ENCODE measurements at regions not wholly inside any gene's neighbourhood (a gene's known extent, or its start where the extent isn't known, plus 50 kb on each side); places are given as distances from the start of the nearest gene placed in this dataset.

- H3K9me3 ChIP-seq, result peaks cover 0 to 11% (median 8%) of the 10 kb centered on the region in 4 donors
- H3K4me1 ChIP-seq, result no peaks in the 10 kb centered on the region
- ATAC-seq (ENCODE audit: low FRiP score in 2 of 2) (no peak), DNase-seq (no peak)
- TF ChIP-seq POLR2AphosphoS5 (IDR thresholded peaks at IDR 0.05) (no peak), POLR2A (IDR thresholded peaks at IDR 0.05) (no peak), CTCF (IDR thresholded peaks at IDR 0.05) (no peak), EP300 (IDR thresholded peaks at IDR 0.05) (no peak)
- 100% methylated on average over 1 of the region's 1 CpG for WGBS, 2 donors
- H3K27ac ChIP-seq, result no peak overlapping the region
- H3K4me3 ChIP-seq, result no peak overlapping the region
- no peaks in the 10 kb centered on the region for H3K36me3 ChIP-seq
- no peaks in the 10 kb centered on the region for H3K27me3 ChIP-seq
Observed at GRCh38 chr6:14260839-14261238, 143.3 kb downstream of the CD83 start.

GRCh38 chr6:14263881-14264424 lies 146.4 kb downstream of the CD83 start:
- Histone ChIP-seq H3K27me3 (no peaks in the 10 kb centered on the region), H3K4me3 (no peak overlapping the region), H3K27ac (no peak overlapping the region), H3K36me3 (no peaks in the 10 kb centered on the region), H3K4me1 (no peaks in the 10 kb centered on the region), H3K9me3 (peaks cover 0 to 11% (median 8%) of the 10 kb centered on the region in 4 donors)
- WGBS, 2 donors, result 86 to 100% methylated on average over 1 of the region's 1 CpG
- ATAC-seq (ENCODE audit: low FRiP score in 2 of 2) (no peak), DNase-seq (no peak)
- TF ChIP-seq EP300 (IDR thresholded peaks at IDR 0.05) (no peak), POLR2A (IDR thresholded peaks at IDR 0.05) (no peak), POLR2AphosphoS5 (IDR thresholded peaks at IDR 0.05) (no peak), CTCF (IDR thresholded peaks at IDR 0.05) (no peak)

GRCh38 chr6:14265049-14266021 lies 147.8 kb downstream of the CD83 start:
- Histone ChIP-seq H3K4me1 (no peaks in the 10 kb centered on the region), H3K9me3 (peaks cover 0 to 11% (median 8%) of the 10 kb centered on the region in 4 donors), H3K27me3 (no peaks in the 10 kb centered on the region), H3K27ac (no peak overlapping the region), H3K4me3 (no peak overlapping the region), H3K36me3 (no peaks in the 10 kb centered on the region)
- DNase-seq (no peak), ATAC-seq (ENCODE audit: low FRiP score in 2 of 2) (no peak)
- 88% methylated on average over 4 to 5 of the region's 5 CpGs for WGBS, 2 donors
- TF ChIP-seq EP300 (IDR thresholded peaks at IDR 0.05) (no peak), POLR2AphosphoS5 (IDR thresholded peaks at IDR 0.05) (no peak), CTCF (IDR thresholded peaks at IDR 0.05) (no peak), POLR2A (IDR thresholded peaks at IDR 0.05) (no peak)

- 91 to 93% methylated on average over 2 of the region's 2 CpGs for WGBS, 2 donors
- Histone ChIP-seq H3K27ac (no peak overlapping the region), H3K4me3 (no peak overlapping the region), H3K36me3 (no peaks in the 10 kb centered on the region), H3K27me3 (no peaks in the 10 kb centered on the region), H3K9me3 (peaks cover 0 to 11% (median 8%) of the 10 kb centered on the region in 4 donors), H3K4me1 (no peaks in the 10 kb centered on the region)
- TF ChIP-seq CTCF (IDR thresholded peaks at IDR 0.05) (no peak), EP300 (IDR thresholded peaks at IDR 0.05) (no peak), POLR2AphosphoS5 (IDR thresholded peaks at IDR 0.05) (no peak), POLR2A (IDR thresholded peaks at IDR 0.05) (no peak)
- no peak for DNase-seq
- no peak for ATAC-seq (ENCODE audit: low FRiP score in 2 of 2)
Observed at GRCh38 chr6:14266266-14266665, 148.7 kb downstream of the CD83 start.

Data from upper lobe of left lung (tissue), 6 donors.